A549 (cell line): ENCODE measurements at regions not wholly inside any gene's neighbourhood (a gene's known extent, or its start where the extent isn't known, plus 50 kb on each side); places are given as distances from the start of the nearest gene placed in this dataset.

Source experiments
- ATAC-seq, 2 experiments: fragments of 200-7000 bp in 1 of 2; fragments of >200 bp in 1 of 2; cut with Nextera tagmentation in 1 of 2; cut with Tn5 transposase in 1 of 2; 3 replicates each; pipeline versions ENCODE4 v1.8.0 to v1.9.1; 2018 to 2020; ENCODE audit warnings: mild to moderate bottlenecking in 1 of 2, moderate library complexity in 1 of 2
- CTCF ChIA-PET: fragments of 300-600 bp; sonication (Branson Sonifier 250); formaldehyde crosslinking; extraction: SDS; loops from one replicate; lab custom pipeline; 2021; ENCODE audit warnings: antibody characterized with exemption, inconsistent platforms; lab: Yijun Ruan, JAX
- POLR2A ChIA-PET: fragments of 350-600 bp; formaldehyde crosslinking; extraction: SDS; loops from one replicate; lab custom pipeline; 2021; ENCODE audit warnings: antibody characterized with exemption, inconsistent platforms; lab: Yijun Ruan, JAX
- DNase-seq, 2 experiments: peaks; one replicate each; pipeline versions ENCODE4 v3.0.0 to v3.0.0-alpha.2; 2011 to 2016; ENCODE audit warnings: low read depth in 1 of 2, low spot score in 1 of 2
- FAIRE-seq: peaks from 2 replicates; lab custom pipeline; 2011; peaks lifted over from hg19 to GRCh38; lab: Jason Lieb, UNC
- H3K27ac ChIP-seq, 2 experiments: fragments of >200 bp; sonication (Bioruptor Twin); formaldehyde crosslinking; 3 replicates each; pipeline ENCODE4 v1.5.1; 2016 to 2017
- H3K4me1 ChIP-seq: fragments of >200 bp; sonication (Bioruptor Twin); formaldehyde crosslinking; 3 replicates; pipeline ENCODE4 v1.6.1; 2016
- H3K4me2 ChIP-seq: fragments of >200 bp; sonication (Bioruptor Twin); formaldehyde crosslinking; 3 replicates; pipeline ENCODE4 v1.6.1; 2016
- H3K4me3 ChIP-seq: fragments of >200 bp; sonication (Bioruptor Twin); formaldehyde crosslinking; 3 replicates; pipeline ENCODE4 v1.5.1; 2016
- H3K9me3 ChIP-seq: fragments of >200 bp; sonication (Bioruptor Twin); formaldehyde crosslinking; 3 replicates; pipeline ENCODE4 v1.6.1; 2016
- BHLHE40 ChIP-seq: IDR thresholded peaks from 2 replicates; pipeline ENCODE4 v1.6.1; 2012; ENCODE audit warnings: low read depth, low read length, inconsistent platforms
- CBX2 ChIP-seq: fragments of 200-600 bp; sonication (generic); IDR thresholded peaks from 2 replicates; pipeline ENCODE4 v1.6.1; 2016; ENCODE audit warnings: low read depth, mild to moderate bottlenecking, borderline replicate concordance
- CEBPB ChIP-seq, 2 experiments: fragments of >200 bp in 1 of 2; sonication (Bioruptor Twin) in 1 of 2; formaldehyde crosslinking in 1 of 2; IDR thresholded peaks; 2 replicates each; pipeline ENCODE4 v1.6.1; 2012 to 2016
- FOSL2 ChIP-seq, 2 experiments: fragments of 450-650 bp in 1 of 2; fragments of >200 bp in 1 of 2; sonication (Bioruptor Twin) in 1 of 2; formaldehyde crosslinking; IDR thresholded peaks; 2 replicates each; pipeline versions ENCODE4 v1.5.0 to v1.6.1; 2016 to 2020; ENCODE audit warnings: mild to moderate bottlenecking in 1 of 2, moderate library complexity in 1 of 2
- HEYL ChIP-seq: fragments of 250-450 bp; sonication (Bioruptor Pico); IDR thresholded peaks from 2 replicates; pipeline ENCODE4 v1.8.0; 2021; ENCODE audit warnings: mild to moderate bottlenecking, moderate library complexity
- HOXA7 ChIP-seq: fragments of 250-450 bp; sonication (Bioruptor Pico); IDR thresholded peaks from 2 replicates; pipeline ENCODE4 v1.5.0; 2020; ENCODE audit warnings: mild to moderate bottlenecking, moderate library complexity
- HOXB13 ChIP-seq: fragments of 250-450 bp; sonication (Bioruptor Pico); IDR thresholded peaks from 2 replicates; pipeline ENCODE4 v1.5.0; 2020; ENCODE audit warnings: low read depth, mild to moderate bottlenecking, moderate library complexity
- JUN ChIP-seq, 2 experiments: fragments of >200 bp; sonication (Bioruptor Twin); formaldehyde crosslinking; IDR thresholded peaks; 2 replicates in 1 of 2; 3 replicates in 1 of 2; pipeline ENCODE4 v1.6.1; 2016 to 2017
- JUNB ChIP-seq: fragments of >200 bp; sonication (Bioruptor Twin); formaldehyde crosslinking; IDR thresholded peaks from 2 replicates; pipeline ENCODE4 v1.6.1; 2016
- MAFK ChIP-seq: fragments of 450-650 bp; IDR thresholded peaks from 2 replicates; pipeline ENCODE4 v1.6.1; 2014; ENCODE audit not compliant: partially characterized antibody
- NFE2L2 ChIP-seq: fragments of 150-350 bp; conservative IDR thresholded peaks from 2 replicates; pipeline ENCODE4 v1.6.1; 2014; ENCODE audit warnings: low read length
- NR3C1 ChIP-seq: fragments of >200 bp; sonication (Bioruptor Twin); formaldehyde crosslinking; IDR thresholded peaks from 3 replicates; pipeline ENCODE4 v1.6.1; 2017
- PHF8 ChIP-seq: fragments of 200-600 bp; sonication (generic); IDR thresholded peaks from 2 replicates; pipeline ENCODE4 v1.6.1; 2016; ENCODE audit warnings: low read depth, mild to moderate bottlenecking, antibody characterized with exemption, moderate library complexity, borderline replicate concordance
- POLR2AphosphoS2 ChIP-seq: conservative IDR thresholded peaks from 2 replicates; pipeline ENCODE4 v1.6.1; 2012; ENCODE audit warnings: low read length, improper control_type of control experiment, inconsistent platforms
- RAD21 ChIP-seq, 2 experiments: fragments of >200 bp in 1 of 2; sonication (Bioruptor Twin) in 1 of 2; formaldehyde crosslinking in 1 of 2; IDR thresholded peaks in 1 of 2; conservative IDR thresholded peaks in 1 of 2; 2 replicates in 1 of 2; 3 replicates in 1 of 2; pipeline ENCODE4 v1.6.1; 2012 to 2018; ENCODE audit warnings: inconsistent platforms in 1 of 2
- RCOR1 ChIP-seq: fragments of 150-350 bp; IDR thresholded peaks from 2 replicates; pipeline ENCODE4 v1.6.1; 2014; ENCODE audit warnings: antibody characterized with exemption, low read length, low read depth
- SREBF2 ChIP-seq: fragments of 450-650 bp; IDR thresholded peaks from 2 replicates; pipeline ENCODE4 v1.6.1; 2014; ENCODE audit warnings: mild to moderate bottlenecking, moderate library complexity
- WGBS: methylation state at CpG from one replicate; pipeline ENCODE4 v1.1.6; 2017; ENCODE audit errors: missing lambda C conversion rate; 5-methylcytosine and 5-hydroxymethylcytosine counted together
- TF ChIP-seq, protein P1 (sequence below): IDR thresholded peaks from 2 replicates; pipeline ENCODE4 v1.6.1; 2012
- TF ChIP-seq, protein P2 (sequence below): fragments of 150-350 bp; IDR thresholded peaks from 2 replicates; pipeline ENCODE4 v1.6.1; 2014; ENCODE audit warnings: low read depth, mild to moderate bottlenecking, low read length
- TF ChIP-seq, protein P3 (sequence below): fragments of >200 bp; sonication (Bioruptor Twin); formaldehyde crosslinking; IDR thresholded peaks from 3 replicates; pipeline ENCODE4 v1.6.1; 2016
- TF ChIP-seq, protein P4 (sequence below): IDR thresholded peaks from 2 replicates; pipeline ENCODE4 v1.6.1; 2012
- TF ChIP-seq, protein P5 (sequence below): fragments of 450-650 bp; IDR thresholded peaks from 2 replicates; pipeline ENCODE4 v1.6.1; 2014; ENCODE audit warnings: antibody characterized with exemption

DNA sequence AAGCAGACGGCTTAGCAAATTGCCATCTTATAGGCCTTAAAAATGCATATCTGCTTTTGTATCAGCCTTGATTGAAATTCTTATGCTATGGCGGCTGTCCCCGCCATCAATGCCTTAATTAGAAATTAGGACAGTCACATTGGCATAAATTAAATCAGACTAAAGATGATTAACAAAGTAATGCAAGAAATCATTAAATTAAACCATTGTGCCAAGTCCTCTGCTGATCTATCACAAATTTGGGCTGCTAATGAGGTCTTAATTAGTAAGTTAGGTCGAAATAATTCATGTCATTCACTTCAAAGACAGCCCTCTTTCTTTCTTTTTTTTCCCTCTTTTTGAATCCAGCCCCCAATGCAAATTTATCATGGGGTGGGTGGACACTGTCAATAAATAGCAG, 159.3 kb downstream of the MIAT start:
- Histone ChIP-seq H3K4me3 (no peak overlapping the region), H3K27ac (no peak overlapping the region), H3K9me3 (0 out of 3 replicates have a peak, but pooled peaks cover 9% of the 10 kb centered on the region), H3K4me1 (no peaks in the 10 kb centered on the region), H3K4me2 (no peak overlapping the region)
- DNase-seq (no peak), FAIRE-seq (no peak), ATAC-seq (no peak)
- 74% methylated on average over 4 of the region's 4 CpGs for WGBS
- no peak for TF ChIP-seq NR3C1
- no peak for TF ChIP-seq JUN (IDR thresholded peaks at IDR 0.05)
- no peak for TF ChIP-seq PHF8
- TF ChIP-seq, protein P1, sequence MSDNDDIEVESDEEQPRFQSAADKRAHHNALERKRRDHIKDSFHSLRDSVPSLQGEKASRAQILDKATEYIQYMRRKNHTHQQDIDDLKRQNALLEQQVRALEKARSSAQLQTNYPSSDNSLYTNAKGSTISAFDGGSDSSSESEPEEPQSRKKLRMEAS: no peak
- no peak for TF ChIP-seq CBX2
- TF ChIP-seq, protein P2, sequence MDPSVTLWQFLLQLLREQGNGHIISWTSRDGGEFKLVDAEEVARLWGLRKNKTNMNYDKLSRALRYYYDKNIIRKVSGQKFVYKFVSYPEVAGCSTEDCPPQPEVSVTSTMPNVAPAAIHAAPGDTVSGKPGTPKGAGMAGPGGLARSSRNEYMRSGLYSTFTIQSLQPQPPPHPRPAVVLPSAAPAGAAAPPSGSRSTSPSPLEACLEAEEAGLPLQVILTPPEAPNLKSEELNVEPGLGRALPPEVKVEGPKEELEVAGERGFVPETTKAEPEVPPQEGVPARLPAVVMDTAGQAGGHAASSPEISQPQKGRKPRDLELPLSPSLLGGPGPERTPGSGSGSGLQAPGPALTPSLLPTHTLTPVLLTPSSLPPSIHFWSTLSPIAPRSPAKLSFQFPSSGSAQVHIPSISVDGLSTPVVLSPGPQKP: no peak
- no peak for TF ChIP-seq JUNB
- TF ChIP-seq HOXA7 (CRISPR knock-in tag): no peak
- no peak for TF ChIP-seq BHLHE40
- TF ChIP-seq MAFK: no peak
- TF ChIP-seq RCOR1: no peak
- no peak for TF ChIP-seq HEYL (CRISPR knock-in tag)
- CTCF ChIA-PET: interaction anchor here (0.9 kb wide), 1 partner anchor 30 kb away, joined by 3 read pairs; no protein-coding TSS in a partner anchor
- POLR2A ChIA-PET: no interaction called here

DNA sequence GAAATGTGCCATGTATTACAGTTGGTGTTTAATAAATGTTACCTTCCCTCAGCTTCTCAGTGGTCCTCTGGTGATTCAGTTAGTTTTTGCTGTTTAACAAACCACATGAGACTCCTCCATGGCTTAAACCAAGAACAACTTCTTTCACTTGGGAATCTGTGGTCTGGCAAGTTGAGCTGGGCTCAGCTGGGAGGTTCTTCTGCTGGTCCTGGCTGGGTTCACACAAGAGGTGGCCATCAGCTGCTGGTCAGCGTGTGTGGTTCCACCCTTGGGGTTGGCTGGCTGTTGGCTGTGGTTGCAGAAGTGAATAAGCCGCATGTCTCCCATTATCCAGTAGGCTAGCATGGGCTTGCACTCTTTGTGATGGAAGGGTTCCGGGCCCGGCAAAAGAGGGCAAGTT, 160.5 kb downstream of the MIAT start:
- Histone ChIP-seq H3K27ac (no peak overlapping the region), H3K4me3 (no peak overlapping the region), H3K4me1 (no peaks in the 10 kb centered on the region), H3K4me2 (no peak overlapping the region), H3K9me3 (0 out of 3 replicates have a peak, but pooled peaks cover 9% of the 10 kb centered on the region)
- ChIA-PET POLR2A (no interaction called here), CTCF (interaction anchor here (1.0 kb wide), 1 partner anchor 13 kb away, joined by 3 read pairs; no protein-coding TSS in a partner anchor)
- 0% methylated on average over 1 of the region's 4 CpGs for WGBS
- FAIRE-seq (no peak), ATAC-seq (no peak), DNase-seq (no peak)
- no peak for TF ChIP-seq POLR2AphosphoS2
- TF ChIP-seq, protein P3, sequence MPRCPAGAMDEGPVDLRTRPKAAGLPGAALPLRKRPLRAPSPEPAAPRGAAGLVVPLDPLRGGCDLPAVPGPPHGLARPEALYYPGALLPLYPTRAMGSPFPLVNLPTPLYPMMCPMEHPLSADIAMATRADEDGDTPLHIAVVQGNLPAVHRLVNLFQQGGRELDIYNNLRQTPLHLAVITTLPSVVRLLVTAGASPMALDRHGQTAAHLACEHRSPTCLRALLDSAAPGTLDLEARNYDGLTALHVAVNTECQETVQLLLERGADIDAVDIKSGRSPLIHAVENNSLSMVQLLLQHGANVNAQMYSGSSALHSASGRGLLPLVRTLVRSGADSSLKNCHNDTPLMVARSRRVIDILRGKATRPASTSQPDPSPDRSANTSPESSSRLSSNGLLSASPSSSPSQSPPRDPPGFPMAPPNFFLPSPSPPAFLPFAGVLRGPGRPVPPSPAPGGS: no peak
- TF ChIP-seq RAD21 (conservative IDR thresholded peaks at IDR 0.05 in 1 of 2, IDR thresholded peaks at IDR 0.05 in 1 of 2): no peak
- TF ChIP-seq HEYL (CRISPR knock-in tag): no peak
- no peak for TF ChIP-seq SREBF2
- TF ChIP-seq, protein P4, sequence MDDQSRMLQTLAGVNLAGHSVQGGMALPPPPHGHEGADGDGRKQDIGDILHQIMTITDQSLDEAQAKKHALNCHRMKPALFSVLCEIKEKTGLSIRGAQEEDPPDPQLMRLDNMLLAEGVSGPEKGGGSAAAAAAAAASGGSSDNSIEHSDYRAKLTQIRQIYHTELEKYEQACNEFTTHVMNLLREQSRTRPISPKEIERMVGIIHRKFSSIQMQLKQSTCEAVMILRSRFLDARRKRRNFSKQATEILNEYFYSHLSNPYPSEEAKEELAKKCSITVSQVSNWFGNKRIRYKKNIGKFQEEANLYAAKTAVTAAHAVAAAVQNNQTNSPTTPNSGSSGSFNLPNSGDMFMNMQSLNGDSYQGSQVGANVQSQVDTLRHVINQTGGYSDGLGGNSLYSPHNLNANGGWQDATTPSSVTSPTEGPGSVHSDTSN: no peak
- no peak for TF ChIP-seq NFE2L2
- no peak for TF ChIP-seq CEBPB (IDR thresholded peaks at IDR 0.05)
- TF ChIP-seq HOXA7 (CRISPR knock-in tag): no peak
- TF ChIP-seq, protein P5, sequence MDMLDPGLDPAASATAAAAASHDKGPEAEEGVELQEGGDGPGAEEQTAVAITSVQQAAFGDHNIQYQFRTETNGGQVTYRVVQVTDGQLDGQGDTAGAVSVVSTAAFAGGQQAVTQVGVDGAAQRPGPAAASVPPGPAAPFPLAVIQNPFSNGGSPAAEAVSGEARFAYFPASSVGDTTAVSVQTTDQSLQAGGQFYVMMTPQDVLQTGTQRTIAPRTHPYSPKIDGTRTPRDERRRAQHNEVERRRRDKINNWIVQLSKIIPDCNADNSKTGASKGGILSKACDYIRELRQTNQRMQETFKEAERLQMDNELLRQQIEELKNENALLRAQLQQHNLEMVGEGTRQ: no peak
- TF ChIP-seq HOXB13 (CRISPR knock-in tag): no peak
- TF ChIP-seq FOSL2 (IDR thresholded peaks at IDR 0.05): no peak
- TF ChIP-seq FOSL2 (CRISPR knock-in tag; IDR thresholded peaks at IDR 0.05): no peak
